ENCODE measurements at regions not wholly inside any gene's neighbourhood (a gene's known extent, or its start where the extent isn't known, plus 50 kb on each side); places are given as distances from the start of the nearest gene placed in this dataset.

DNA sequence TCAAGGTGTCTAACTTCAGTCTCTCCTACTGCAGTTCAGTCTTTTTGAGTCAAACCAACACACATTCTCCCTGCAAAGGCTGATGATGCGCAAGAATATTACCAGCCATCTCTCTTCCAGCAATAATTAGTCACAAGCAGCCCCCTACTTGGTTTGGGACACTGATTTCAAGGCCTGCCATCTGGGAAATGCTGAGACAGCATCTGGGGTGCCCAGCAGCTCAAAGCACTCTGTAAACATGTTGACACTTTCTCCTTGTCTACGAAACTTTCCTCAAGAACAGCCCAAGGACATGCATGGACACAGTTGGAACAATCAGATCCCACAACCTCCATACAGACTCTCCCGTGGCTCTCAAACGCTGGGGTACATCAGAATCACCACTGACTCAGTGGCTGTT lies 149.2 kb upstream of the RPL38 start:
- TF ChIP-seq, protein P1, sequence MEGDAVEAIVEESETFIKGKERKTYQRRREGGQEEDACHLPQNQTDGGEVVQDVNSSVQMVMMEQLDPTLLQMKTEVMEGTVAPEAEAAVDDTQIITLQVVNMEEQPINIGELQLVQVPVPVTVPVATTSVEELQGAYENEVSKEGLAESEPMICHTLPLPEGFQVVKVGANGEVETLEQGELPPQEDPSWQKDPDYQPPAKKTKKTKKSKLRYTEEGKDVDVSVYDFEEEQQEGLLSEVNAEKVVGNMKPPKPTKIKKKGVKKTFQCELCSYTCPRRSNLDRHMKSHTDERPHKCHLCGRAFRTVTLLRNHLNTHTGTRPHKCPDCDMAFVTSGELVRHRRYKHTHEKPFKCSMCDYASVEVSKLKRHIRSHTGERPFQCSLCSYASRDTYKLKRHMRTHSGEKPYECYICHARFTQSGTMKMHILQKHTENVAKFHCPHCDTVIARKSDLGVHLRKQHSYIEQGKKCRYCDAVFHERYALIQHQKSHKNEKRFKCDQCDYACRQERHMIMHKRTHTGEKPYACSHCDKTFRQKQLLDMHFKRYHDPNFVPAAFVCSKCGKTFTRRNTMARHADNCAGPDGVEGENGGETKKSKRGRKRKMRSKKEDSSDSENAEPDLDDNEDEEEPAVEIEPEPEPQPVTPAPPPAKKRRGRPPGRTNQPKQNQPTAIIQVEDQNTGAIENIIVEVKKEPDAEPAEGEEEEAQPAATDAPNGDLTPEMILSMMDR (IDR thresholded peaks at IDR 0.05), result no peak
- no peak for TF ChIP-seq EZH2 (IDR thresholded peaks at IDR 0.05; ENCODE audit: borderline replicate concordance, insufficient read depth, low read depth, low read length, poor library complexity, severe bottlenecking)

Measured in B cell (primary cell).